Heart left ventricle (tissue), 16 donors: ENCODE measurements at regions not wholly inside any gene's neighbourhood (a gene's known extent, or its start where the extent isn't known, plus 50 kb on each side); places are given as distances from the start of the nearest gene placed in this dataset.

Experiments
- ATAC-seq, 4 donors: fragments of 200-7000 bp; cut with Tn5 transposase; one replicate each; pipeline ENCODE4 v1.9.1; 2020 to 2022; ENCODE audit warnings: moderate library complexity in 4 of 4, mild to moderate bottlenecking in 3 of 4, moderate number of reproducible peaks in 1 of 4
- DNase-seq, 5 donors: peaks; one replicate each; pipeline ENCODE4 v3.0.0-alpha.2; 2020
- H3K27ac ChIP-seq, 12 donors: fragments of 200-600 bp; sonication (generic) in 4 of 12; one replicate each; pipeline versions ENCODE4 v1.5.0 to v1.8.0; 2016 to 2022; ENCODE audit warnings: mild to moderate bottlenecking in 2 of 12
- H3K27me3 ChIP-seq, 9 donors: fragments of 200-600 bp; sonication (generic) in 2 of 9; one replicate each; pipeline versions ENCODE4 v1.5.1 to v1.8.0; 2016 to 2022; ENCODE audit warnings: mild to moderate bottlenecking in 3 of 9
- H3K36me3 ChIP-seq, 9 donors: fragments of 200-600 bp; sonication (generic) in 2 of 9; one replicate each; pipeline versions ENCODE4 v1.5.0 to v1.8.0; 2018 to 2022; ENCODE audit warnings: mild to moderate bottlenecking in 2 of 9
- H3K4me1 ChIP-seq, 12 donors: fragments of 200-600 bp; sonication (generic) in 4 of 12; one replicate each; pipeline versions ENCODE4 v1.5.0 to v1.8.0; 2016 to 2022; ENCODE audit warnings: mild to moderate bottlenecking in 3 of 12
- H3K4me3 ChIP-seq, 12 donors: fragments of 200-600 bp; sonication (generic) in 4 of 12; one replicate each; pipeline versions ENCODE4 v1.5.0 to v1.8.0; 2017 to 2022; ENCODE audit warnings: mild to moderate bottlenecking in 9 of 12, moderate library complexity in 4 of 12
- H3K9me3 ChIP-seq, 12 donors: fragments of 200-600 bp; sonication (generic) in 4 of 12; one replicate each; pipeline versions ENCODE4 v1.5.0 to v1.8.0; 2016 to 2022; ENCODE audit warnings: mild to moderate bottlenecking in 1 of 12
- CTCF ChIP-seq, 12 donors: fragments of 200-600 bp; sonication (generic) in 4 of 12; IDR thresholded peaks; one replicate each; pipeline versions ENCODE4 v1.5.0 to v1.8.0; 2018 to 2022; ENCODE audit warnings: antibody characterized with exemption in 12 of 12, mild to moderate bottlenecking in 5 of 12
- POLR2A ChIP-seq, 2 donors: fragments of 450-650 bp; IDR thresholded peaks; one replicate each; pipeline ENCODE4 v1.6.1; 2017; ENCODE audit warnings: antibody characterized with exemption in 2 of 2, mild to moderate bottlenecking in 2 of 2, moderate library complexity in 2 of 2
- WGBS, 4 donors: extraction: QIAGEN DNeasy Blood & Tissue Kit in 2 of 4; methylation state at CpG; one replicate each; pipeline versions ENCODE4 v1.1.5 to v1.1.7; 2013 to 2018; 5-methylcytosine and 5-hydroxymethylcytosine counted together
- intact Hi-C, 10 donors: fragments of 100-400 bp; cut with DNase I; formaldehyde crosslinking; loops; one replicate each; pipeline versions ENCODE4 v1.11.1 to v1.14.2; 2022
- donor health status: ischemic (EF 13 %, LVEDD 7.1; RV severe dilation, severe dysfunction).
- donor health status: healthy with polysubstance abuse.
- donor health status: DM: no; HTN: yes; CAD: no.
- donor health status: DM: no; HTN: no; CAD: no.
- donor health status: ischemic (EF 25% LVEDD 6.9; RV normal size, moderate dysfunction).
- donor health status: ischemic (EF 25% LVEDD 5.7; RV mildly dilated, moderate dysfunction).
- donor health status: healthy.
- donor health status: DM: yes; HTN: yes; CAD: no.
- donor health status: ischemic (EF 35%, LVEDD 5.7; RV mildly dilated, moderate dysfunction).
- donor health status: nonischemic (EF 11% LVEDD 7.7; RV severe dilation, severe dysfunction).
- donor health status: DM: yes; HTN: yes; CAD: no.
- donor health status: PGD.
- donor health status: ischemic (EF 29% LVEDD 5.4; RV normal size, mild dysfunction).
- donor health status: nonischemic (EF 23%, LVEDD 6.1; RV moderate dilation, normal function).

- Histone ChIP-seq H3K4me3 (no peak overlapping the region), H3K36me3 (no peaks in the 10 kb centered on the region), H3K27me3 (no peaks in the 10 kb centered on the region), H3K4me1 (no peaks in the 10 kb centered on the region), H3K9me3 (no peaks in the 10 kb centered on the region), H3K27ac (no peak overlapping the region)
- ATAC-seq (no peak), DNase-seq (no peak)
- WGBS, 4 donors: 71 to 79% (median 74%) methylated on average over 3 of the region's 3 CpGs
- intact Hi-C loops: no loop called here
- TF ChIP-seq CTCF (IDR thresholded peaks at IDR 0.05) (no peak), POLR2A (IDR thresholded peaks at IDR 0.05) (no peak)
These were observed 237.9 kb downstream of the IRX1 start for GRCh38 chr5:3833566-3833965.

GRCh38 chr5:3835811-3836210 lies 240.2 kb downstream of the IRX1 start:
- H3K36me3 ChIP-seq: no peaks in the 10 kb centered on the region
- TF ChIP-seq CTCF (IDR thresholded peaks at IDR 0.05) (no peak), POLR2A (IDR thresholded peaks at IDR 0.05) (no peak)
- H3K27ac ChIP-seq: no peak overlapping the region
- WGBS, 4 donors: 76 to 81% (median 80%) methylated on average over 8 of the region's 8 CpGs
- no peaks in the 10 kb centered on the region for H3K4me1 ChIP-seq
- no peak overlapping the region for H3K4me3 ChIP-seq
- intact Hi-C loops: no loop called here
- ATAC-seq (no peak), DNase-seq (no peak)
- H3K9me3 ChIP-seq: no peaks in the 10 kb centered on the region
- H3K27me3 ChIP-seq: no peaks in the 10 kb centered on the region

GRCh38 chr5:3836528-3836927 lies 240.9 kb downstream of the IRX1 start:
- WGBS, 4 donors: 80 to 85% (median 84%) methylated on average over 2 of the region's 2 CpGs
- no peak for DNase-seq
- intact Hi-C loops: no loop called here
- H3K4me3 ChIP-seq: no peak overlapping the region
- no peaks in the 10 kb centered on the region for H3K4me1 ChIP-seq
- H3K27me3 ChIP-seq: no peaks in the 10 kb centered on the region
- H3K36me3 ChIP-seq: no peaks in the 10 kb centered on the region
- no peak for ATAC-seq
- no peak overlapping the region for H3K27ac ChIP-seq
- no peak for TF ChIP-seq POLR2A (IDR thresholded peaks at IDR 0.05)
- no peak for TF ChIP-seq CTCF (IDR thresholded peaks at IDR 0.05)
- no peaks in the 10 kb centered on the region for H3K9me3 ChIP-seq

- no peak for ATAC-seq
- Histone ChIP-seq H3K4me1 (no peaks in the 10 kb centered on the region), H3K27me3 (no peaks in the 10 kb centered on the region), H3K9me3 (no peaks in the 10 kb centered on the region), H3K36me3 (no peaks in the 10 kb centered on the region), H3K27ac (no peak overlapping the region), H3K4me3 (no peak overlapping the region)
- no peak for DNase-seq
- TF ChIP-seq CTCF (IDR thresholded peaks at IDR 0.05) (no peak), POLR2A (IDR thresholded peaks at IDR 0.05) (no peak)
- intact Hi-C loops: no loop called here
- WGBS, 4 donors: 81 to 86% (median 85%) methylated on average over 4 of the region's 4 CpGs
These were observed 241.9 kb downstream of the IRX1 start for GRCh38 chr5:3837506-3837905.
